Stimulated activated CD4-positive, alpha-beta T cell treated with anti-CD3 and anti-CD28 coated beads, TNF-alpha, amount 100 ng/mL, for 48 hours (primary cell): ENCODE measurements at regions not wholly inside any gene's neighbourhood (a gene's known extent, or its start where the extent isn't known, plus 50 kb on each side); places are given as distances from the start of the nearest gene placed in this dataset.

Experiments
- DNase-seq, 3 donors: peaks; one replicate each; pipeline ENCODE4 v3.0.0-alpha.2; 2020; ENCODE audit warnings: low read depth in 3 of 3

DNA sequence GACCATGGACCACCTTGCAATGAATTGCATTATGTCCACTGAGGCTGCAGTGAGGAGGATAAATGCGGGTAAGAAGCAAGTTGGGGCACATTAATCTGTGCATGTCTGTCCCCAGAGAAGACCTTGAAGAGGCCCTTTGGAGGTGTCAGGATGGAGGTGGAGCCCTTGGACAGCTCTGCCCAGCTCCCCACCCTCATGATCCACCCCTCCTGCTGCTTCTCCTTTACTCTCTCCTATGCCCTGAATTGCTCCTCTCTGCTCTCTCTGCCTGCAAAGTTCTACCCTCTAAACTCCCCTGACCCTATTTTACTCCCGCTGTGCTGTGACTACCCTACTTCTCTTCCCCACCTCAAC is 292.4 kb upstream of the USP24 start:
- no peak for DNase-seq

DNA sequence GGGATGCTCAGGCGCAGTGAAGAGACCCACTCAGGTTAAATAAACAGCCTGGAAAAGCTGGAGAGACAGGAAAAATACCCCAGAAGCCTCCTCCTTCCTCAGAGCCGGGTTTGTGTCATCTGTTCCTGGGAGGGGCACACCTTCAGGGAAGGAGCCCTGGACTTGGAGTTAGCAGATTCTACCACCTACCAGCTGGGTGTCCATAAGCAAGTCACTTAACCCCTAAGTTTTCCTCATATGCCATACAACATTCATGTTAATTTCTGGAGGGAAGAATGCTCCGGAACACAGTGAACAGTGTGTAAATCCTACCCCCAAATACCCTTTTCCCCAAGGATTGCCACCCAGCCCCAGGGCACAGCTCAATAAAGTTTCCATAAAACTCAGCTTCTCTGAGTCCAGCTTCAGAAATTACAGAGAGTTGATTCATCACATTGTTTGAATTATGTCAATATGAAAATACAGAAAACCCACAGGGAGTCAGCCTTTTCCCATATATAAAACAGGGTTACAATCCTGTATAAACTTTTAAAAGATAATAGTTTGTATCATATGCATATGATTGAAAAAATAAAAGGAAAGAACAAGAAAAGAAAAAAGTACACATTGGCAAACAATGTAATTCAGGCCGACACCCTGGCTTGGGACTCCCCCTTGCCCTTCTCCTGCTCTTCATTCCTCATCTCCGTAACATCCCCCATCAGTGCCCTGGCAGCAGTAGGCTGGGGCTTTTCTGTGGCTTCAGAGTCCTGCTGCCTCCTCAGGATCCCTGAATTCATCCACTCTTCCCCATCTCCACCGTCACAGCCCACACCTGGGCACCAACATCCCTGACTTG is 291.8 kb upstream of the USP24 start:
- DNase-seq, result no peak

DNA sequence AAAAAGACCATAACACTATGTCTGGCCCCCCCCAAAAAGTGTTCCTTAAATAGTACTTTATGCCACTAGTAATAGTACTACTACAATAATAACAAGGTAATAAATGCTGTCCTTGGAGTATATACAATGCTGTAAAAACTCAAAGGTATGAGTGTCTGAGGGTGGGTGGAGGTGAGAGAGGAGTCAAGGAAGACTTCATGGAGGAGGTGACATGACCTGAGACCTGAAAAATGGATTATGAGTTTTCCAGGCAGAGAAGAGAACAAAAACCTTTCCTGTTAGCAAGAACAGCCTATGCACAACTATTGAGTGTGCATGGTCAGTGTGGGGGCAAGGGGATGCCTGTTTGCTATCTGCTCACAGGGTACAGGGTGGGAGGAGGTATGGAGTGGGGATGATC is 290.2 kb upstream of the USP24 start:
- no peak for DNase-seq

DNA sequence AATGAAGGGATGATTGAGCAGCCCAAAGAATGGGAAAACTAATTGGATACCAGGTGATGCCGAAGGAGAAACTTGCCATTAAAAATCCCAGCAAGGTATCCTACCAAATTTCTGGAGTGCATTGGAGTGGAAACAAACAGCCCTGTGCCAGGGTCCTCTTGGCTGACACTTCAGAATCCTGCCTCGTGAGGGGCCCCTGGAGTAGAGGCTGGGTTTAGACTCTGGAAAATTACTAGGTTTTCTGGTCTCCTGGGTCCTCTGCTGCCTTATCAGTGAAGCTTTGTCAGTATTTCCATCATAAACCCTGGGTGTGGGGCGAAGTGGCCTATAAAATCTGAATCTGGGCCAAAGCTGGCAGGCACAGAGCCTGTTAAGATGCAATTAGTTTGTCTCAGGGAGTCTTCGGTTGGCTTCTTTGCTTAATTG is 289.2 kb upstream of the USP24 start:
- DNase-seq, result no peak

DNA sequence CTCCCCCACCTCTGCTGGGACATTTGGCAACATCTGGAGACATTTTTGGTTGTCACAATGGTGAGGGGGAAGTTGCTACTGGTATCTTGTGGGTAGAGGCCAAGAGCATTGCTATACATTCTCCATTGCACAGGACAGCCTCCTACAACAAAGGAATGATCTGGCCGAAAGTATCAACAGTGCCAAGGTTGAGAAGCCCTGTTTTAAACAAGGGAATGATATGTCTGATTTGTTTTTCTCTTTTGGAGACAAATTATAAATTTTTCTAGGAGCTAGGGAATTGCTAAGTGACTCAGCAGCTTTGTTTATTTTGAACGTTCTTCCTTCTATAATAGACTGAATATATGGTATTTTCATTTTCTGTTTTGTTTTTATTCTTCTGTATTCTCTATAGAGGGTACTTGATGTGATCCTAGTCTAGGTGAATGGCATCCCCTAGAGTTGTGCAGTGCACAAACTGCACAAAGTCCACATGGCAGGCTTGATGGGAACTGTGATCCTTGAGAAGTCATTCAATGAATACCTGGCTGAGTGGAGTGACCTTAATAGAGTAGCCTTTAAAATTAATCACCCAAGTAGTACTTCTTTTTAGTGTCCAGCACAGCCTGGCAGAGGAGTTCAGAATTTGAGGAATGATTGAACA is 288.6 kb upstream of the USP24 start:
- DNase-seq, result no peak

DNA sequence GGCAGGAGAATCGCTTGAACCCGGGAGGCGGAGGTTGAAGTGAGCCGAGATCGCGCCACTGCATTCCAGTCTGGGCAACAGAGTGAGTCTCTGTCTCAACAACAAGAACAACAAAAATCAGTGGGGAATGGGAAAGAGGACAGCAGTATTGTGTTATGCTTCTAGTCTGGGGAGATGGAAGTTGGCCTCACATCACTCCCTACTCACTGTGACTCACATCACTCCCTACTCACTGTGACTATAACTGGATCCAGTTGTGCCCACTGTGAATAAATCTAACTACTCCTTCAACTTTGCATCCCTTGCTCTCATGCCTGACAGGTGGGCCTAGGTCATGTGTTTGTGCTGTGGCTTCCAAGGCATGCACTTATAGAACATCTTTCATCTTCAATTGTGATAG is 285.4 kb upstream of the USP24 start:
- DNase-seq, result no peak

DNA sequence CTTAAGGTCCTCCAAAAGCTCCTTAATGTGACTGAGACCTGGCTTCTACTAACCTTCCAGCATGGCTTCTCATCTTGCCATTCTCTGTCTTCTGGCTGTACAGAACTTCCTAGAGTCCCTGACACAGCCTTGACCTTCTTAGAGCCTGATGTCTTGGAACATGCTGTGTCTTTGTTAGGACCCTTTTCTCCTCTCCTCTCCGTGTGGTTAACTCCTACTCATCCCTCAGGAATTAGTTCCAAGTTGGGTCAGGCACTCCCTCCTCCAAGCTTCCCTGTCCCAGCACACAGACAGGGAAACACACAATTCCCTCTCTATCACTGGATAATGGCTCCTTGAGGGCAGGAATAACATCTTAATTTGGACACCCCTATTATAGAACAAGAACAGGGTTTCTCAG is 275.4 kb upstream of the USP24 start:
- DNase-seq, result no peak

DNA sequence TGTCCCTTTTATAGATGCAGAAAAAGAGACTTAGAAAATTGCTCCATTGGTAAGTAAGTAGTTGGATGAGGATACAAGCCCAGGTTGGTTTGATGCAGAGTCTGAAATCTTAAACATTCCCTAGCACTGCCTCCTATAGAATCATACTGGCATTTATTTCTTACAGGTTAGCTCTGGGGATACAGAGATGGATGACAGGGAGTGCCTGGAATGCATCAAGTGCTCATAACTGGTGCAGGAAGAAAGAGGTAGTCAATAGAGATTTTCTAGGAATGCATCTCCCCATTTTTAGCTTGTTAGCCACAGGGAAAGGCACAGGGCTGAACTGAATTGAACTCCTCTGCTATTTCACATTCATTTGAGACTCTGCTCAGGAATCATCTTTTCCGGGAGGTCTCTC is 269.0 kb upstream of the USP24 start:
- no peak for DNase-seq

DNA sequence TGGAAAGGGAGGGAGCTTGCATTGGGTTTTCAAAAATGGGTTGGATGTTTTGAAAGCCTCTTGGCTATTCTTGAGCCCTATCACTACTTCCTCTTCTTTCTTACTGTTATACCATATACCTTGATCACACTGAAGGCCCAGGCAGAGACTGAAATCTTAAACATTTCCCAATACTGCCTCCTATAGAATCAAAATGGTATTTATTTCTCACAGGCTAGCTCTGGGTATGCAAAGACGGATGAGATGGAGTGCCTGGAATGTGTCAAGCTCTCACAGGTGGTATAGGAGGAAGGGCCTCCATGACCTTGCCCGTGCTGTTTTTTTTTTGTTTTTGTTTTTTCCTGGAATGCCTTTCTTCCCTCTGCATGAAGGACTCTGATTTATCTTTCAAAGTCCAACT is 268.4 kb upstream of the USP24 start:
- DNase-seq, result no peak

DNA sequence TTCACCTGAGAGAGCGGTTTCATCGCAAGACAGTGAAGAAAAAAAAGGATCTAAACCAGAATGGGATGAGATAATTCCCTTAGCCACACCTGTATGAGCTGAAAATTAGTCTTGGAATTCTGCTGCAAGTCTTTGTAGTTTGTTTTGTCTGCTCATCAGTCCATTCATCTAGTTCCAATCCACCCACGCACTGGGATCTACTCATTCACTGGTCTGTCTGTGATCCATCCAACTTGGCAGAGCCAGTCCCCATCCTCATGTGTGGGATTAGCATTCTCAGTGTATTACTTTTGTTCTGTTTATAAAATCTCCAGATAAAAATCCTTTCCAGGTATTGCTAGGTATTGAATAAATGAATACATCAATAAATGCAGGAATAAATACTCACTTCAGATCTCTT is 266.5 kb upstream of the USP24 start:
- no peak for DNase-seq

DNA sequence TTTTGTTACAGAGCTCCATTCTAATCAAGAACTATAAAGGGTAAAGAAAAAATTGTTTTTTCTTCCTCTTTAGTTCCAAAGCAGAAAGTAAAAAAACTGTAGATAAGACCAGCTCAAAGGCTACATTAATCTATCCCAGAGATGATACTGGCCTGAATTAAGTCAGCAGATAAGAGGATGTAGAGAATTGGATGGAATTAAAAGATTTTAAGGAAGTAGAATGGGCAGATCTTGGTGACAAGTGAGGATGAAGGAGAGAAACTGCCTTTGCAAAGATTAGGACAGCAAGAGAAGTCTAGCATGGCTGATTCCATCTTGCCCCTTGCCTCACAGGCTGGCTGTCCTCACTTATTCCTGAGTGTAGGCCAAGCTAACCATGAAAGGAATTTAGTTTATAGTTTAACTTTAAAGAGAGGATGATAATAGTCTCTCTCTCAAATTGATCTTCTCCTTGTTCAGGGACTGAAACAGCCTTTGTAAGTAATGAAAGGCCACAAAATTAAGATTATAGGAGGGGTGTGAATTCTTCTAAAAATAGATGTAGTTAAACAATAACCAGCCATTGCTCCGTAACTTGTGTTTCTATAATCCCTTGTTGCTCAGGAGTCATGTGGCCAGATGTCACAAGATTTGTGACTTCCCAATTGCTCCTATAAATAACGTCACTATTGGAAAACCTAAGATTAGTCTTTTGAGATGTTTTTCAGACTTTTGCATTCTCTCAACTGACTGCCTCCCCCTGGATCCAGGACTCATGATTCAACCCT is 265.0 kb upstream of the USP24 start:
- DNase-seq, result no peak

DNA sequence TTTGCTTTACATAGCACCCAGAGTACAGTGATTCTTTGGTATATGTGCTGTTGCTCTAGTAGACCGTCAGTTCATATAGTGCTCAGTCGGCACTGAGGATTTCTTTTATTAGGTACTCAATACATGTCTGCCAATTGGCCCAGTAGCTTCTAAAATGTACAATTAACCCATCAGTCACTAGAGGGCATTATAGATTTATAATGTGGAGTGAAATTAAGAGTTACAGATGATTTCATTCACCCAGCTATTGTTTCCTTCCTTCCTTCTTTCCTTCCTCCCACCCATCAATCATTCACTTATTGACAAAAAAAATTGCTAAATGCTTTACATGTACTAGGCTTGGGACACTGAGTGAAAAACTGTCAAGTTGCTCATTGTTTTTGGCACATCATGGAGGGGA is 263.6 kb upstream of the USP24 start:
- DNase-seq, result no peak

DNA sequence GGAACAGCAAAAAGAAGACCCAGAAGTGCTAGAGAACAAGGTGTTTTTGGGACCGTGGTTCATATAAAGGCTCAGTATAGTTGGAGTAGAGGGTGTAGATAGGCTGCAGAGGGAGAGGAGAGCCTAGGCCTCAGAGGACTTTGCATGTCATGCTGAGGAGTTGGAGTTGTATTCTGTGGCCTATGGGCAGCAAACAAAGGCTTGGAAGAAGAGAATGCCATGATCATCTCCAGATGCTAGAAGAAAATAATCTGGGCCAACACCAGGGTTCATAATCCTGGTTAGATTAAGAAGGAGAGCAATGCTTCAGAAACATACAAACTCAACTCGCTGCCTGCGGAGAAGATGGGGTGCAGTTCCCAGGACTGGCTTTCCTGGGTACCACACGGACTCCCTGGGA is 262.8 kb upstream of the USP24 start:
- no peak for DNase-seq

DNA sequence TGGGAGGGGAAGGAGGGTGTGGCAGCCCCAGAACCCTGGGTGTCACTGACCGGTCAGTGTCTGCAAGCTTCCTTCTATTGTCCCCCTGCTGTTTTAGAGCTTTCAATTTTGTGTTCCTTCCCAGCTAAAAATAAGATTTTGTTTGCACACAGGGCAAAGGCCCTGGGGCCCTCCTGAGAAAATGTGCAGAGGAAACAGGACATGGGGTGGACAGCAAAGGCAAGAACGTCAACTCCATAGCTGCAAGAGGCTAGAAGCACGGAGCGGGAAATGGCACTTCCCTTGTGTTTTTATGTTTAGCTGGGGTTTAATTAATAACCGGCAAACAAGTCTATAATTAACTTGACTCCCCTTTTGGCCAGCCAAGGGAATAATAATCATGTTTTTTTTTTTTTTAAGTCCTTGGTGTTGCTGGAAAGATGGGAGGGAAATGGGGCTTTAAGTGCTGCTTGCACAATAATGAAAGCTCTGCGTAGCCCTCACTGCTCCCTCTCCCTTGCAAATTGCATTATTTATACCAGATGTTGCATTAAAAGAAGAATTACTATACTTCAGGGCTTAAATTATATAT is 261.4 kb upstream of the USP24 start:
- DNase-seq, result no peak

DNA sequence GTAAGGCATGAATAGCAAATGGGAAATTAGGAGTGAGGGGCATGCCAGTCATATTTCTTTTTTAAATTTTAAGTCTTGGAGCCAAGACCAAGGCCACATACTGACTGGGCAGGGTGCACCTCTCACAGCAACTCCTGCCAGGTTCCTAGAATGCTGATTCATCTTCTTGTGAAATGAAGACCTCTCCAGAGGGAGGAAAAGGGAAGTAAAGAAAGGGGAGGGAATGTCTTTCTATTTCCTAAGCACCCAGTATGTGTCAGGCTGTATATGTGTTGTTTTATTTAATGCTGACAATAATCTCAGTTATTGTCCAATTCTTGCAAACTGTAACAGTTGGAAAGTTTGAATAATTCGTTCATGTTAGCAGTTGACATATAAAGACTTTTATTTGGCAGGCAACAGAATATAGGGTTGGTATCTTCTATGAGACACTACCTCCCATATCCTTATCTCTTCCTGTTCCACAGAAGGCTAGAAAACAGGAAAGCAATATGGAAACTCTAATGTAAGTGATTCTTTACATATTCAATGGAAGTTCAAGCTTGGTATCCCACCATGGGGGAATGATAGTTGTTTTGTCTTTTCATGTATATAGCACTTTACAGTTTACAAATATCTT is 259.1 kb upstream of the USP24 start:
- no peak for DNase-seq

DNA sequence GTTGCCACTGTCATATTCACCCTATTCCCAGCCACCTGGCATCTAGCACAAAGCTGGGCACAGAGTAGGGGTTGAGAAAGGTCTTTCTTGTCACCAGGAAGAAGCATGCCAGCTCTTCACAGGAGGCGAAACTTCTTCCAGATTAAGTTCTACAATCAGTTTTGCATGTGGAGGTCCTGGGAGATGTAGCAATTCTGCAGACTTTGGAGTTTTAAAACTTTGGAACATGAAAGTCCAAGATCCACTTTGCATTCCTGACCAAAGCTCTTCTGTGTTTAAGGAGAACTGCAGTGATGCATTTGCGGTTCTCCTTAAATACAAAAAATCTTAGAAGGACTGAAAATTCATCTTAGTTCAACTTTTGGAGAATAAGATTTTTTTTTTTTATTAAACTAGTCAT is 258.5 kb upstream of the USP24 start:
- DNase-seq, result no peak

DNA sequence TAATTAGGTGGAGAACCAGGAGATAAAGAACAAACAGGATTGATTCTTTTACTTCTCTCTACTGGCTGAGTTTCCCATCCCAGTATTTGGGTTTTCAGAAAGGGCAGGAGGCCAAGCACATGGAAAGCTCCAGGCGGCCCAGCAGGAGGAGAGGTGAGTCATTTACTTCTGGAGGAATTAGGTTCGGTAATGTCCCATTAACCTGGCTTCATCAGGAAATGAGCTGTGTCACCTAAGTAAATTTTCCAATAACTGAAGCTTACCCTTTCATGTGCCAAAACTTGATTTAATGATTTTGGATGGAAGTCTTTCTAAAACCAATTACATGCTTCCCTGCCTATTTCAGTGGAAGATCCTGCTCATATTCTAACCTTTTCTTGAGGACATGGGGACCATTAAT is 257.6 kb upstream of the USP24 start:
- DNase-seq, result no peak

DNA sequence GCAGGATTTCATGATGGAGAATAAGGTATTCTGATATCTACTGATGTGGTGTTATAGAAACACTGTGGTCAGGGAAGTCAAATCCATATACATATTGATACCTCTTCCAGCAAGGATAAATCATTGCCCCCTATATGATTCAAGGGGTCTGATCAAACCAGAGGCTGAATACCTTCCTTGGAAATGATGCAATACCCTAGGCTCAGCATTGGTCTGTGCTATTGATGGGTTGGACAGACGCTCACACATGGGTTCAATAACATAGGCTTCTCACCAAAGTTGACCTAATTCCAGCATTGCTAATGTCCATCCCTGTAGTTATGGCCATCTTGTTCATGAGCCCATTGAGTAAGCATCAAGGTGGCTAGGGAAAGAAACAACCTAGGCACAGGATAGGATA is 257.0 kb upstream of the USP24 start:
- no peak for DNase-seq

DNA sequence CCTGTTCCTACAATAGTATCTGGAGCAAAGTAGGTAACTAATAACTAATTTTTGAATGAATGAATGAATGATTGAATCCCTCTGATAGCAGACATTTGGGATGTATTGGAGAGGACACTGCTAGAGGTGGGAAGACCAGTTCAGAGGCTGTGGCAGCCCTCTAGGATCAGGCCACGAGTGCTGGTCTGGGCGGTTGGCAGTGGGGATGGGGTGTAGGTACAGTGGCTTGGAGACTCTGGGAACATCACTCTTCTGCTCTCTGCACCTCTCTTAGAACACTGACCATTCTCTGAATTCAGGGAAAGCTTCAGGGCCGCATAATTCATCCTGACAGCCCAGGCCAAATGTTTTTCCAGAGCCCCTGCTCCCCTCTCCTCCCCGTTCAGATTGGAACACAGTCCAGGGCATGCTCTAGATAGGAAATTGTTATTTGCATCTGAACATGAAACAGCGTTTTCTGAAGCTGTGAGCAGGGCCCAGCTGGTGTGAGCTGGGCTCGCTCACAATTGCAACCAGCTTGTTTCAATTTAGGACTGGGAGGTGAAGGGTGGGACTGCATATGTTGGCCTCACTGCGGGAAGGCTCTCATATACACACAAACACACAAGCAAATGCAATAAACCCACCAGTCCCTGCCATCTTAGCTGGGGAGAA is 253.1 kb upstream of the USP24 start:
- DNase-seq, result no peak

DNA sequence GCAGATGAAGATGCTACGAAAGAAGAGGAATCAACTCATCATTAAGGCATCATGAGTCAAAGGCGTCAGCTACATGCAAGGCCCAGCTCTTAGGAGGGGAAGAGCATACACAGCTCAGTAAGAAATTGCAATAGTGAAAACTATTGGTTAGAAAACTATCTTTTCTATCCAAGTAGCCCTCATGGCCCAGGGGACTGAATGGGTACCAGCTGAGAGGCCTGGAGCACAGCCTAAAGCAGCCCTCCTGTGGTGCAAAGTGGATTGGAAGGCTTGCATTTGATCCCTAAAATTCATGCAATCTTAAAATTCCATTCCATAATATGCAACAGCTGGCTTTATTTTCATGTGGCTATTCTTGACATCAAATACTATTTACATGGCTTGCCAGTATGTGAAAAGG is 251.8 kb upstream of the USP24 start:
- DNase-seq, result no peak

DNA sequence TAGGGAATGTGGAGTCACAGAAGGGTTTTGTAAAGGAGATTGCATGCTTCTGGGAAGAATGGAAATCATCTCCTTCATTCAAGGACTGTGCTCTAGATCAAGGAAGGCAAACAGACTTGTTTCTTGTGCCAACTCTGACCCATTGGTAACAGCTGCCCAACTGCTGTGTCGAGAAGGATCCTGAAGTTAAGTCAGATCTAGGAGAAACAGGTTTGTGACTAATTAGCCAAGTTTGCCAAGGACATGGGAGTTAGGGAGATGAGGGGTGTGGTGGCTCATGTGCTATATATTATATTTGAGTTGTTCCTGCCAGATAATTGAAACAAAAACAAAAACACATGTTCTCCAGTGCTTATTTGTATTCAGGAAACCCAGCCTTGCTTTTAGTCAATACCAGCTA is 251.2 kb upstream of the USP24 start:
- DNase-seq, result no peak

DNA sequence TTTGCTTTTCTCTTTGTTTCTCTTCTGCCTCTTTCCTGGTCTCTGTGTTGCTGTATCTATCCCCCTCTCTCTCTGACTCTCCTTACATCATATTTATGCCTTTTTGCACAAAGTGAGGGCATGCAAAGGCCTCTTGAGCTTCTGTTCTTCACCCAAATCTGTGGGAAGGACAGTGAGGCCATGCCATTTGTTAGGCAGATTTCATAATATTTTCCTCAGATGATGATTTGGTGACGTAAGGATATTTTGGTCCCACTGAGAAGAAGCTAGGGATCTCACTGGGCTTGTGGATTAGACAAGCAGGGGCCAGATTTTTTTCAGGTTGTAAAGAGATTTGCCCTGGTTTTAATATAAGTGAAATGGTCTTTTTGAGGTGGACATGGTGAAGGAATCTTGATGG is 249.4 kb upstream of the USP24 start:
- no peak for DNase-seq
